ENCODE measurements at regions not wholly inside any gene's neighbourhood (a gene's known extent, or its start where the extent isn't known, plus 50 kb on each side); places are given as distances from the start of the nearest gene placed in this dataset.
"Not testable (repeated sequence)": the region's sequence is repeated elsewhere in the genome, so short reads cannot be mapped to it uniquely, and the experiment has no call there.

GRCh38 chr4:164350716-164351115, 403.2 kb upstream of the SMIM31 start:
- not testable (repeated sequence) for DNase-seq (ENCODE audit: low spot score in 2 of 2); H3K4me3 Mint-ChIP-seq; H3K9me3 Mint-ChIP-seq; H3K27ac Mint-ChIP-seq; H3K36me3 Mint-ChIP-seq; H3K4me1 Mint-ChIP-seq; ATAC-seq

- ATAC-seq (no peak), DNase-seq (ENCODE audit: low spot score in 2 of 2) (no peak)
- no peaks in the 10 kb centered on the region for H3K4me1 Mint-ChIP-seq
- no peak overlapping the region for H3K4me3 Mint-ChIP-seq
- no peaks in the 10 kb centered on the region for H3K36me3 Mint-ChIP-seq
- H3K9me3 Mint-ChIP-seq: peaks cover 7% of the 10 kb centered on the region
- no peak overlapping the region for H3K27ac Mint-ChIP-seq
Measured at GRCh38 chr4:164357957-164358356, 396.0 kb upstream of the SMIM31 start.

GRCh38 chr4:164358400-164358799, 395.5 kb upstream of the SMIM31 start:
- DNase-seq (ENCODE audit: low spot score in 2 of 2): no peak
- Mint-ChIP-seq H3K4me3 (no peak overlapping the region), H3K4me1 (no peaks in the 10 kb centered on the region), H3K9me3 (peaks cover 7% of the 10 kb centered on the region), H3K36me3 (no peaks in the 10 kb centered on the region), H3K27ac (no peak overlapping the region)
- no peak for ATAC-seq

- ATAC-seq (no peak), DNase-seq (ENCODE audit: low spot score in 2 of 2) (no peak)
- H3K9me3 Mint-ChIP-seq: peaks cover 7% of the 10 kb centered on the region
- no peaks in the 10 kb centered on the region for H3K36me3 Mint-ChIP-seq
- no peaks in the 10 kb centered on the region for H3K4me1 Mint-ChIP-seq
- no peak overlapping the region for H3K4me3 Mint-ChIP-seq
- H3K27ac Mint-ChIP-seq: no peak overlapping the region
Measured at GRCh38 chr4:164359881-164360280, 394.1 kb upstream of the SMIM31 start.

GRCh38 chr4:164368894-164369293, 385.0 kb upstream of the SMIM31 start:
- no peaks in the 10 kb centered on the region for H3K4me1 Mint-ChIP-seq
- no peaks in the 10 kb centered on the region for H3K36me3 Mint-ChIP-seq
- peaks cover 4% of the 10 kb centered on the region for H3K9me3 Mint-ChIP-seq
- H3K4me3 Mint-ChIP-seq: no peak overlapping the region
- DNase-seq (ENCODE audit: low spot score in 2 of 2) (no peak), ATAC-seq (no peak)
- no peak overlapping the region for H3K27ac Mint-ChIP-seq

- no peak overlapping the region for H3K4me3 Mint-ChIP-seq
- DNase-seq (ENCODE audit: low spot score in 2 of 2): no peak
- H3K9me3 Mint-ChIP-seq: peaks cover 13% of the 10 kb centered on the region
- no peaks in the 10 kb centered on the region for H3K4me1 Mint-ChIP-seq
- ATAC-seq: no peak
- H3K36me3 Mint-ChIP-seq: no peaks in the 10 kb centered on the region
- no peak overlapping the region for H3K27ac Mint-ChIP-seq
Measured at GRCh38 chr4:164373021-164373420, 380.9 kb upstream of the SMIM31 start.

GRCh38 chr4:164377277-164377676, 376.7 kb upstream of the SMIM31 start:
- ATAC-seq: no peak
- DNase-seq (ENCODE audit: low spot score in 2 of 2): no peak

GRCh38 chr4:164378361-164378760, 375.6 kb upstream of the SMIM31 start:
- Mint-ChIP-seq H3K36me3 (no peaks in the 10 kb centered on the region), H3K4me1 (no peaks in the 10 kb centered on the region), H3K4me3 (no peak overlapping the region), H3K27ac (no peak overlapping the region), H3K9me3 (peaks cover 24% of the 10 kb centered on the region)
- no peak for DNase-seq (ENCODE audit: low spot score in 2 of 2)
- peak; percentile 19 for ATAC-seq

More at GRCh38 chr4:164377277-164377676, 376.7 kb upstream of the SMIM31 start:
- no peak overlapping the region for H3K27ac Mint-ChIP-seq
- H3K9me3 Mint-ChIP-seq: peaks cover 24% of the 10 kb centered on the region
- no peaks in the 10 kb centered on the region for H3K4me1 Mint-ChIP-seq
- no peaks in the 10 kb centered on the region for H3K36me3 Mint-ChIP-seq
- H3K4me3 Mint-ChIP-seq: no peak overlapping the region

GRCh38 chr4:164379694-164380093, 374.2 kb upstream of the SMIM31 start:
- H3K4me1 Mint-ChIP-seq: no peaks in the 10 kb centered on the region
- ATAC-seq: no peak
- no peak for DNase-seq (ENCODE audit: low spot score in 2 of 2)
- no peak overlapping the region for H3K4me3 Mint-ChIP-seq
- H3K9me3 Mint-ChIP-seq: peaks cover 21% of the 10 kb centered on the region
- H3K36me3 Mint-ChIP-seq: no peaks in the 10 kb centered on the region
- no peak overlapping the region for H3K27ac Mint-ChIP-seq

GRCh38 chr4:164381859-164382258, 372.1 kb upstream of the SMIM31 start:
- H3K27ac Mint-ChIP-seq: no peak overlapping the region
- H3K9me3 Mint-ChIP-seq: peaks cover 18% of the 10 kb centered on the region
- DNase-seq (ENCODE audit: low spot score in 2 of 2) (no peak), ATAC-seq (no peak)
- H3K4me3 Mint-ChIP-seq: no peak overlapping the region
- no peaks in the 10 kb centered on the region for H3K36me3 Mint-ChIP-seq
- no peaks in the 10 kb centered on the region for H3K4me1 Mint-ChIP-seq

- H3K9me3 Mint-ChIP-seq: peaks cover 11% of the 10 kb centered on the region
- no peak overlapping the region for H3K4me3 Mint-ChIP-seq
- H3K36me3 Mint-ChIP-seq: no peaks in the 10 kb centered on the region
- no peak for ATAC-seq
- H3K27ac Mint-ChIP-seq: no peak overlapping the region
- no peak for DNase-seq (ENCODE audit: low spot score in 2 of 2)
- H3K4me1 Mint-ChIP-seq: no peaks in the 10 kb centered on the region
Measured at GRCh38 chr4:164383058-164383357, 370.9 kb upstream of the SMIM31 start.

GRCh38 chr4:164383358-164384220, 370.3 kb upstream of the SMIM31 start:
- H3K36me3 Mint-ChIP-seq: no peaks in the 10 kb centered on the region
- no peak overlapping the region for H3K4me3 Mint-ChIP-seq
- DNase-seq (ENCODE audit: low spot score in 2 of 2) (no peak), ATAC-seq (peak; percentile 36)
- H3K9me3 Mint-ChIP-seq: peaks cover 10% of the 10 kb centered on the region
- no peaks in the 10 kb centered on the region for H3K4me1 Mint-ChIP-seq
- no peak overlapping the region for H3K27ac Mint-ChIP-seq

GRCh38 chr4:164384416-164384815, 369.5 kb upstream of the SMIM31 start:
- Mint-ChIP-seq H3K9me3 (peaks cover 5% of the 10 kb centered on the region), H3K36me3 (no peaks in the 10 kb centered on the region), H3K4me3 (no peak overlapping the region), H3K4me1 (no peaks in the 10 kb centered on the region), H3K27ac (no peak overlapping the region)
- ATAC-seq (no peak), DNase-seq (ENCODE audit: low spot score in 2 of 2) (no peak)

- DNase-seq (ENCODE audit: low spot score in 2 of 2): no peak
- ATAC-seq: no peak
- H3K27ac Mint-ChIP-seq: no peak overlapping the region
- no peaks in the 10 kb centered on the region for H3K4me1 Mint-ChIP-seq
- no peaks in the 10 kb centered on the region for H3K36me3 Mint-ChIP-seq
- H3K4me3 Mint-ChIP-seq: no peak overlapping the region
- peaks cover 13% of the 10 kb centered on the region for H3K9me3 Mint-ChIP-seq
Measured at GRCh38 chr4:164396439-164396838, 357.5 kb upstream of the SMIM31 start.

- Mint-ChIP-seq H3K4me1 (no peaks in the 10 kb centered on the region), H3K36me3 (no peaks in the 10 kb centered on the region), H3K4me3 (no peak overlapping the region), H3K9me3 (peaks cover 10% of the 10 kb centered on the region), H3K27ac (no peak overlapping the region)
- no peak for ATAC-seq
- DNase-seq (ENCODE audit: low spot score in 2 of 2): no peak
Measured at GRCh38 chr4:164402554-164402953, 351.4 kb upstream of the SMIM31 start.

- no peak for ATAC-seq
- H3K4me3 Mint-ChIP-seq: no peak overlapping the region
- peaks cover 16% of the 10 kb centered on the region for H3K9me3 Mint-ChIP-seq
- no peak overlapping the region for H3K27ac Mint-ChIP-seq
- no peak for DNase-seq (ENCODE audit: low spot score in 2 of 2)
- no peaks in the 10 kb centered on the region for H3K36me3 Mint-ChIP-seq
- no peaks in the 10 kb centered on the region for H3K4me1 Mint-ChIP-seq
Measured at GRCh38 chr4:164405774-164406173, 348.2 kb upstream of the SMIM31 start.

Data from stimulated activated effector memory CD8-positive, alpha-beta T cell treated with anti-CD3 and anti-CD28 coated beads, Interleukin-12 subunit alpha, Interleukin-12 subunit beta, amount 100 ng/mL, for 72 hours (primary cell).